MCF 10A (cell line): ENCODE measurements at regions not wholly inside any gene's neighbourhood (a gene's known extent, or its start where the extent isn't known, plus 50 kb on each side); places are given as distances from the start of the nearest gene placed in this dataset.

ENCODE experiments used
- BruUV-seq: library from RNA; stranded (reverse); fragments of 400-500 nt; replicated peaks from 2 replicates; lab custom pipeline; 2021; lab: Mats Ljungman, UMichigan
- CTCF ChIA-PET: fragments of 300-600 bp; sonication (Branson Sonifier 250); formaldehyde crosslinking; extraction: SDS; loops from one replicate; lab custom pipeline; 2021; ENCODE audit warnings: antibody characterized with exemption, inconsistent platforms; lab: Yijun Ruan, JAX
- POLR2A ChIA-PET: fragments of 300-600, 350-650 bp; sonication (Branson Sonifier 250); formaldehyde crosslinking; extraction: SDS; loops from one replicate; lab custom pipeline; 2020; ENCODE audit warnings: antibody characterized with exemption, inconsistent platforms; lab: Yijun Ruan, JAX
- DNase-seq: peaks from one replicate; pipeline ENCODE4 v3.0.0-alpha.2; 2018; ENCODE audit not compliant: unreplicated experiment
- H3K27ac Mint-ChIP-seq: one replicate; pipeline ENCODE4 v1.8.0; 2022; ENCODE audit warnings: mild to moderate bottlenecking, low read depth, mixed read lengths; ENCODE audit not compliant: unreplicated experiment
- H3K27me3 Mint-ChIP-seq: one replicate; pipeline ENCODE4 v1.8.0; 2022; ENCODE audit warnings: mixed read lengths; ENCODE audit not compliant: insufficient read depth, unreplicated experiment
- H3K36me3 Mint-ChIP-seq: one replicate; pipeline ENCODE4 v1.8.0; 2022; ENCODE audit warnings: mild to moderate bottlenecking, moderate library complexity, mixed read lengths; ENCODE audit not compliant: insufficient read depth, unreplicated experiment
- H3K4me1 Mint-ChIP-seq: one replicate; pipeline ENCODE4 v1.8.0; 2022; ENCODE audit warnings: mixed read lengths; ENCODE audit not compliant: insufficient read depth, unreplicated experiment
- H3K4me3 Mint-ChIP-seq: one replicate; pipeline ENCODE4 v1.8.0; 2022; ENCODE audit warnings: mild to moderate bottlenecking, moderate library complexity, mixed read lengths; ENCODE audit not compliant: unreplicated experiment
- H3K9me3 Mint-ChIP-seq: one replicate; pipeline ENCODE4 v1.8.0; 2022; ENCODE audit warnings: mixed read lengths; ENCODE audit not compliant: unreplicated experiment
- intact Hi-C: fragments of 100-400 bp; cut with micrococcal nuclease; formaldehyde crosslinking; loops from 2 replicates; pipeline ENCODE4 v1.14.1; 2022
- TF ChIP-seq, protein P1 (sequence below): fragments of 200-600 bp; IDR thresholded peaks from one replicate; pipeline ENCODE4 v1.8.0; 2022; ENCODE audit warnings: antibody characterized with exemption, mild to moderate bottlenecking; ENCODE audit not compliant: unreplicated experiment

DNA sequence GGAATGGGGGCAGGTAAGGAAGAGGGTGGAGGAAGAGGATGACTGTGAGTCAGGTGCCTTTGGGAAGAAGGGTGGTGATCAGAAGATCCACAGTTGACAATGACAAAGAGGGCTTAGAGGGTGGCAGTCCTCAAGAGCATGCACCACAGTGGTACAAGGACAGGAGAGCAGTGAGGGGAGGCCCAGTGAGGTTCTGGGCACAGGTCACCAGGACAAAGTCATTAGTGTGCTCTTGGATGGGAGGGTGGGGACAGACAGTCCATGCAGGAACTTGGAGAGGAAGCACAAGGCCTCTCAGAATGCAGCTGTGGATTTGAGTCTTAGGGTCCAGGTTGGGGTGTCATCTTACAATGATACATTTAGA is 75.1 kb downstream of the RHOU start:
- ChIA-PET POLR2A (interaction anchor here (0.6 to 1.8 kb wide), 7 partner anchors 8 to 78 kb away, joined by 3 to 7 read pairs (median 3); no protein-coding TSS in a partner anchor), CTCF (interaction anchor here (1.1 to 1.3 kb wide), 2 partner anchors 51 to 157 kb away, joined by 3 to 4 read pairs; no protein-coding TSS in a partner anchor)
- Mint-ChIP-seq H3K4me3 (no peak overlapping the region), H3K27me3 (peaks cover 21% of the 10 kb centered on the region), H3K9me3 (no peaks in the 10 kb centered on the region), H3K4me1 (peaks cover 14% of the 10 kb centered on the region), H3K36me3 (no peaks in the 10 kb centered on the region), H3K27ac (peak overlapping the region; percentile 83)
- intact Hi-C loops = no loop called here
- TF ChIP-seq, protein P1, sequence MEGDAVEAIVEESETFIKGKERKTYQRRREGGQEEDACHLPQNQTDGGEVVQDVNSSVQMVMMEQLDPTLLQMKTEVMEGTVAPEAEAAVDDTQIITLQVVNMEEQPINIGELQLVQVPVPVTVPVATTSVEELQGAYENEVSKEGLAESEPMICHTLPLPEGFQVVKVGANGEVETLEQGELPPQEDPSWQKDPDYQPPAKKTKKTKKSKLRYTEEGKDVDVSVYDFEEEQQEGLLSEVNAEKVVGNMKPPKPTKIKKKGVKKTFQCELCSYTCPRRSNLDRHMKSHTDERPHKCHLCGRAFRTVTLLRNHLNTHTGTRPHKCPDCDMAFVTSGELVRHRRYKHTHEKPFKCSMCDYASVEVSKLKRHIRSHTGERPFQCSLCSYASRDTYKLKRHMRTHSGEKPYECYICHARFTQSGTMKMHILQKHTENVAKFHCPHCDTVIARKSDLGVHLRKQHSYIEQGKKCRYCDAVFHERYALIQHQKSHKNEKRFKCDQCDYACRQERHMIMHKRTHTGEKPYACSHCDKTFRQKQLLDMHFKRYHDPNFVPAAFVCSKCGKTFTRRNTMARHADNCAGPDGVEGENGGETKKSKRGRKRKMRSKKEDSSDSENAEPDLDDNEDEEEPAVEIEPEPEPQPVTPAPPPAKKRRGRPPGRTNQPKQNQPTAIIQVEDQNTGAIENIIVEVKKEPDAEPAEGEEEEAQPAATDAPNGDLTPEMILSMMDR = no peak
- no peak for DNase-seq
- no TSS peak for BruUV-seq

DNA sequence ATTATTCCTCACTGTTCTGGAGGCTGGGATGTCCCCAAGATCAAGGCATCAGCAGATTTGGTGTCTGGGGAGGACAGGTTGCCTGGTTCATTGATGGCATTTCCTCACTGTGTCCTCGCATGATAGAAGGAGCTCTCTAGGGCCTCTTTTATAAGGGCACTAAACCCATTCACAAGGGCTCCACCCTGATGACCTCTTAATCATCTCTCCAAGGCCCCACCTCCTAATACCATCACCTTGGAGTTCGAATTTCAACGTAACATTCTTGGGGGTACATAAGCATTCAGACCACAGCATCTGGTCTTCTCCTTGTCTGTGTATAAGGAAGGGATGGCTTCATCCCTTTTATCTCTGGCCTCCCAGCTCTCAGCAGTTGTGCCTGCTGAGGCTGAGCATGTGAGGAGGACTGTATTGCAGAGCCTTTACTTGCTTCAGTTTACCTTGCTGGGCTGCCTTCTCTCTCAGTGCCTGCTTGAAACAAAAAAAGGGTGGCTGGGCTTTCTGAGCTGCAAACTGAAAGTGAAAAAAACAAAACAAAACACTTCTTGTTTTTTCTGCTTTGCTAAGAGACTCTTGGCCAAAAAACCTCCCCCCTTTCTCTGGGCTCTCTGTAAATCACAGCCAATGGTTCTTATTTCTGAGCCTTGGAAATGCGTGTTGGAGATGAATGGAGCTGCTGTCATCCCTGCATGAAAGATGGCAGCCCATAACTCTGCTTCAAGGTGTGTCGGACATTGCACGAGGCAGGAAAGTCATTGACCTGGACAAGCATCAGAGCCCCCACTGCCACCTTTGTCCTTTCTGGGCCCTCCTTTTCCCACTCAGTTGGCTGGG is 75.8 kb downstream of the RHOU start:
- peaks cover 14% of the 10 kb centered on the region for H3K4me1 Mint-ChIP-seq
- peaks cover 14% of the 10 kb centered on the region for H3K27me3 Mint-ChIP-seq
- no peaks in the 10 kb centered on the region for H3K36me3 Mint-ChIP-seq
- no peak overlapping the region for H3K27ac Mint-ChIP-seq
- H3K4me3 Mint-ChIP-seq = no peak overlapping the region
- TF ChIP-seq, protein P1 = no peak
- ChIA-PET POLR2A (interaction anchor here (0.7 to 1.8 kb wide), 5 partner anchors 22 to 273 kb away, joined by 3 to 7 read pairs (median 3); no protein-coding TSS in a partner anchor), CTCF (interaction anchor here (0.7 to 1.1 kb wide), 2 partner anchors 55 to 156 kb away, joined by 3 read pairs; no protein-coding TSS in a partner anchor)
- intact Hi-C loops = no loop called here
- no peaks in the 10 kb centered on the region for H3K9me3 Mint-ChIP-seq
- BruUV-seq = no TSS peak
- DNase-seq = no peak

DNA sequence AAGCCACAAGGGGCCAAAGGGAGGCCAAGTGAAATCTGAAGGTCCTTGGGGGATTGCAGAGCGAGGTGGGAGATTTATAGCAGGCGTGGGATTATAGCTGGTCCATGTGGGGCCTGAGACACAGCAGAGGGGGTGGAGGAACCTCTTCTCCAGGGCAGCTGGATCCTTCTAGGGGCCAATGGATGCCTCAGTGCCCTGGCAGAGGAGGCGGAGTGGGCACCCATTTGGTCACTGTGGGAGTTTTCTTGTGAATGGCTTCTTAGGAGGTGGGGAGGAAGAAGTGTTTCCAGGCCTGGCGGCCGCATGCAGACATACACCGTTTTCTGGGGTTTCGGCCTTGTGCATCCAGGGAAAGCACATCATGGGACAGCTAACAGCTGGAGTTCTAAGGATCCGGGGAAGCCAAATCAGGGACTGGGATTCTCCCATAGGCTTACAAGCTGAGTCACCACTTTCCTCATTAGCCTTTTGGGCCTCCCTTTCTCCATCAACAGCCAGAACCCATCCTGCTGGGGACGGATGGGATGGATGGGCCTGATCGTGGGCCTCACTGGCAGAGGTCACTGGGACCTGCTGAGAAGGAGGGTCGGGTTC is 76.5 kb downstream of the RHOU start:
- Mint-ChIP-seq H3K9me3 (no peaks in the 10 kb centered on the region), H3K4me1 (peaks cover 14% of the 10 kb centered on the region), H3K27ac (no peak overlapping the region)

More for the DNA sequence above, 76.5 kb downstream of the RHOU start:
- BruUV-seq = no TSS peak
- intact Hi-C loops = no loop called here
- no peaks in the 10 kb centered on the region for H3K36me3 Mint-ChIP-seq
- no peak overlapping the region for H3K4me3 Mint-ChIP-seq
- POLR2A ChIA-PET = interaction anchor here (0.8 kb wide), 1 partner anchor 272 kb away, joined by 3 read pairs; no protein-coding TSS in a partner anchor
- H3K27me3 Mint-ChIP-seq = peaks cover 14% of the 10 kb centered on the region
- CTCF ChIA-PET = interaction anchor here (0.5 to 0.7 kb wide), 3 partner anchors 54 to 443 kb away, joined by 3 to 5 read pairs (median 3); no protein-coding TSS in a partner anchor
- TF ChIP-seq, protein P1 = no peak
- DNase-seq = no peak
